NCI-H2227 (cell line): ENCODE measurements at regions not wholly inside any gene's neighbourhood (a gene's known extent, or its start where the extent isn't known, plus 50 kb on each side); places are given as distances from the start of the nearest gene placed in this dataset.

ENCODE experiments used
- DNase-seq: peaks from one replicate; lab custom pipeline; 2025; ENCODE audit not compliant: unreplicated experiment; lab: John Stamatoyannopoulos, UW

DNA sequence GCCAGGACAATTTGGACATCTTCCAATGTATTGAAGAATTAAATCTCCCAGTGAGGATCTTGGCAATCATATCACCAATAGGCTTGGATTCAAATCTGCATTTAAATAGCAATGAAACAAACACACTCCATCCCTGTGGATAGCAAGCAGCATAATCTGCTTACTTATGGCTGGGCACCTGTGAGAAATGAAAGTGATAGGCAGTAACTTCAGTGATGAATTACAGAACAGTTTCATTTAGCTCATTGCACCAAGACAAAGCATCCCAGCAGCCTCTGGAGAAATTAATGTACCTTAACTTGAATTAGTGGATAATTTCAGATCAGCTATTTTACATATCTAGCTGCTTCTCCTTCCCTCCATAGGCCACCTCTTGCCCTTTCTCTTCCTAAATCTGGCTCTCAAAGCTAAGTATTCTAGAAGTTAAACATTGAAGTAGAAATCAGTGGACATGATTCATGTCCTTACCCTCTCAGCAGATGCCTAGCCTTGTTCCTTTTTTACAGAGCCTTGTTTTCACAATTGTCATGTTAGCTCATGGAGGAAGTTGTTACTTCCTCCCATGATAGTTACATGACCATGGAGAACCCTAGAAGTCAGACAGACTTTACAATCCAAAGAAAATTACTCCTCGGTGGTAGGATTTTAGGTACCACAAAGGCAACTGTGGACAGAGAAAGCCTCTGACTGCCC, 88.5 kb upstream of the TACR1 start:
- DNase-seq: no peak

DNA sequence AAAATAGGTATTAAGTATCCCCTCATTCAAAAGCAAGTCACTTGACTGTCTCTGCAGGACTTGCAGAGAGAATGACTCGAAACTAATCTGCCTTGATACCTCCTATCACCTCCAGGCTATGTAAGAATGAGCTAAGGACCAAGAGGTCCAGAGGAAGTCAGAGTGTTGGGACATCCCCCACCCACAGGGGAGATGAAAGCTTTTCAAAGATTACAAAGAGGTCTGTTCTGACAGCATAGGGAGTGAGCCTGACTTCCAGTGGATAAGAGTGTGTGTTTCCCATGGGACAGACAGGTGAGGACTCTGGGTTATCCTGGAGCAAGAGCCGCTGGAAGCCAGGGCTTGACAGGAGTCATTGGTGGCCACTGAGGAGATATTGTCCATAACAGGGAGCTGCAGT, 85.0 kb upstream of the TACR1 start:
- no peak for DNase-seq

DNA sequence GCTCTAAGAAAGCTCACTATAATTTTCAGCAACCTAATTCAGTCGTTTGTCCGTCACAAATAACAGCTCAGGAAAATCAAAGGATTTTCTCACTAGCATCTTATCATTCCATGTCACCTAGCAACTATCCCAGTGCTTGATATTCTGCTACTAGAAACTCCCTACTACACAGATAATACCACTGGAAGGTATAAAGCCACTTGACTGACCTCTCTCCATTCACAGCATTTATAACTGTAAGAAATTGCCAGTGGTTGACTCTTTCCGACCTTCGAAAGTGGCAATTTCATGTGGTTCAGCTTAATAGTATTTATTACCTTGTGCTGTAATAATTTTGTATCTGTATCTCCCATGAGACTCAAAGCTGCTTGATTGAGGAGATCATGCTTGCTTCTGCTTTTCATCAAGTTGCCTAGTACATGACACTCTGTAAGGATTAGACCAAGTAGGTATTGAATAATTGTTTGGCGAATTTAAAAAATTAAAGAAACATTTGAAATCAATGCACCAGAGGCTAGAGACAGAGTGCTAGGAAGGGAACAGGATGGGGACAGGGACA, 79.6 kb upstream of the TACR1 start:
- peak; percentile 90 for DNase-seq

DNA sequence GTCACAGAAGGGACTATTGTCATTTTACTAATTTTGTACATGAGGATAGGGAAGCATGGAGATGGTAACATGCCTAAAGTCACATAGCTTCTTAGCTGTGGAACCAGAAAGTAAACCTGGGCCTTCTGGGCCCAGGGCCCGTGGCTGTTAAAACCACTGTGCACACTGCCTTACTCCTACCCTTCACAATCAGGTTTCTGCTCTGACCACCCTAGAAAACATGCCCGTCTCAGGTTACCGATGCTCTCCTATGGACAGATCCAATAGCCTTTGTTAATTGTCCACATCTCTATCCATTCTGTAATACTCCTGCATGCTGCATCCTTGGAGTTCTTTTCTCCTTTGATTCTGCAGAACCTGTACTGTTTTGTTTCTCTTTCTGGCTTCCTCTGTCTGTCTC, 79.0 kb upstream of the TACR1 start:
- no peak for DNase-seq

DNA sequence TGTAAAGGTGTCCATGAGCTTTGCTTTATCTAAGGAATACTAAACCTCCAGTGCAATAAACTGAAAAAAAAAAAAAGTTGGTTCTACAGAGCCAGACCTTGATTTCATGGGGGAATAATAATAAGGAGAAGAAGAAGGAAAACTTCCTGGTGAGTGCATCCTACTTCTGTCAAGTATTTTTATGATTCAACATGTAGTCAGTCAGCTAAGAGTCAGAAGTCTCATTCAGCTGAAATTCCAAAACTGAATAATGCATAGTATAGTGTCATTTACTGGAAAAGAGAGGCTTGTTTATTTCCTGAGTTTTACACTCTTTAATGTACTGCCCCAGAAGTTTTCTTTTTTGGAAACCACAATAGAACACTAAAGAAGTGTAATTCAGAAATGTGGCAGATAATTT, 77.8 kb upstream of the TACR1 start:
- no peak for DNase-seq

DNA sequence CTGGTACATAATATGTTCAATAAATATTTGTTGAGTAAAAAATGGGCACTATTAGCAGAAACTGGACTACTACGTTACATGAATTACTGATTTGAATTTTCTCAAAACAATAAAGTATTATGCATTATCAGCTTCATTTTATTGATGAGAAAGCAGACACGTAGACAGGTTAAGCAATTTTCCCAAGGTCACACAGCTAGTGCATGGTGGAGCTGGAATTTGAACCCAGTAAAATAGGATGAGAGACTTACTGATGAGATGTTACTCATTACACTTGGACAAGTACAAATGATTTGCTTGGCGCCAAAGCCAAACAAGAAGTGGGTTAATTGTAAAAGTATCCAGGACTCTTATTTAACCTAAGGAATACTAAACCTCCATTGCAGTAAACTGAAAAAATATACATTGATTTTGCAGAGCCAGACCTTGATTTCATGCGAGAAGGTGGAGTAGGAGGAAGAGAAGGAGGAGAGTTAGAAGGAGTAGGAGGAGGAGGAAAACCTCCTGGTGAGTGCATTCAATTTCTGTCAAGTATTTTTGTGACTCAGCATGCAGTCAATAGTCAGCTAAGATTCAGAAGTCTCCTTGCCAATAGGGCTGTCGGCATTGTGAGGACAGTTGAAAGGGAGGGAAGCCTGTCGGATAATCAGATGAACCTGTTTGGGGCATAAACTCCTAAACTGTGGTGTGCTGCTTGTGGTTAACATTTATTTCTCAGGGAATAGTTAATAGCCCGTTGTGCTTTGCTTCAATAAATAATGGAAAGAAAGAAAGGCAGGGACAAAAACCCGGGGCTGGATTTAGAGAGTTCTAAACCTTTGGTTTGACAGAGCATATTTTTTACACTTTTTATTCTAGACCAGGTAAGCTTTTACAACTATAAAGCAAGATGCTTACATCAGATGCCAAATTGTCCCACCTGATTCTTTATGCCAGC, 77.0 kb upstream of the TACR1 start:
- DNase-seq: peak; percentile 29

DNA sequence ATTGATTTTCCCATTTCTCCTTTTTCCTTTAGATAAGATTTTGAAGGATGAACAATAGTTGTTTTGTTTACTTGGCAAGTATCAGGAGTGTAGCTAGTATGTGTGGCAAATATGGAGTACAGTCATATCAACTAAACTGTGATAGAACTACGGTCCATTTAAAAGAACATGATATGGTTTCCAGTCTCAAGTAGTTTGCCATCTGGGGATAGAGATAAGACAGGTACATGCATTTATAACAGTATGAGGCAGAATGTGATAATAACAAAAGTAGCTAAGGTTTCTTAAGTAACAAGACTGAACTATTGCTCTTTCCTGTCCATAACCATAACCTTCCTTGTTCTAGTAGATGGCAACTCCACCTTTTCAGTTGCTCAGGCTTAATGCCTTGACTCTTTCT, 75.6 kb upstream of the TACR1 start:
- DNase-seq: no peak

DNA sequence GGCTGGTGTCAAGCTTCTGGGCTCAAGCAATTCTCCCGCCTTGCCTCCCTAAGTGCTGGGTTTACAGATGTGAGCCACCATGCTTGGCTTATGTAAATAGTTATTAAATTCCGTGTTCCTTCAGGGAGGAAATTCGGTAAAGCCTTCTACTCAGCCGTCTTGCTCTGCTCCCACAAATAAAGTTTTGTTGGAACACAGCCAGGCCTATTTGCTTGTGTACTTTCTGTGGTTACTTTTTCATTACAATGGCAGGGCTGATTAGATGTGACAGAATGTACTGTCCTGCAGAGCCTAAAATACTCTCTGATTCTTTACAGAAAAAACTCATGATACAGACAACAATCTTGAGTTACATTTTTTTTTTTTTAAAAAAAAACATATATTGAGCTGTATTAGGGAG, 68.8 kb upstream of the TACR1 start:
- DNase-seq: no peak

DNA sequence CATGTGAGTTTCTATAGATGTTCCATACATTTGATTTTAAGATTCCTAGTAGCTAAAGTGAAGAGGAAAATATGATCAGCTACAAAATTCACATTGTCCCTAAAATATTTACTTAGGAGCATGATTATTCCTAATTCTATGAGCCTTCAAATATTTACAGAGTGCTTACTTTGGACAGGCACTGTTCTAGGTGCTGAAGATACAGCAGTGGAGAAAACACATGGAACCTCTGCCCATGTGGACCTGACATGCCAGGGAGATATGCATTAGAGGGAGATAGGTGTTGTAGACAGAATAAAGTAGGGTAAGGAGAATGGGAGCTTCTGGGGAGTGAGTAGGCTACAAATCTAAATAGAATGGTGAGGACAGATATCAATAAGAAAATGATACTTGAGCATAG, 62.6 kb upstream of the TACR1 start:
- DNase-seq: no peak

DNA sequence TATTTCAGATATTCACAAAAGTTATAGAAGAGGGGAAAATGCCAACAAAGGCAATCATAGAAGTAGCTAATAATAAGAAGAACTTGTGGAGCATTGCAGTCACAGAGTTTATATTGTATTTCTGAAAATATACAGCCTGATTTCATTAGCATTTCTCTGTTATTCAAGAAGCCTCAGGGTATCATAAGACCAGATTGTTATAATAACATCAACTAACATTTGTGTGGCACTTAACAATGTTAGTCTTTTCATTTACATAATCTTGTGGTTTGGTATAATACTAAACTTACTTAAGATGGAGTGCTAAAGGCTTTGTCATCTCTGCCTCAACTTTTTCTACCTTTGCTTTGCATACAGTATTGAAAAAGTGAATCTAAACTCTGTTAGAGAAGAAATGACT, 61.6 kb upstream of the TACR1 start:
- DNase-seq: no peak

- DNase-seq: no peak
These were observed 59.3 kb upstream of the TACR1 start for GRCh38 chr2:75258620-75259019.

DNA sequence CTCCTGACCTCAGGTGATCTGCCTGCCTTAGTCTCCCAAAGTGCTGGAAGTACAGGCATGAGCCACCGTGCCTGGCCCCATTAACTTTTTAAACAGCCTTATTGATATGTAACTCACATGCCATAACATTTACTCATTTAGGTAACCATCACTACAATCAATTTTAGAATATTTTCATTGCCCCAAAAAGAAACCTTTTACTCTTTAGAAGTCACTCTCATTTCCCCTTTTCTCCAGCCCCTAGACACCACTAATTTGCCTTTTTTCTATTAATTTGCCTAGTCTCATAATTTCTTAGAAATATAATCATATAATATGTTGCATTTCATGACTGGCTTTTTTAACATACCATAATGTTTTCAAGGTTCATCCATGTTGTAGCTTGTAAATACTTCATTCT, 57.2 kb upstream of the TACR1 start:
- DNase-seq: no peak

- no peak for DNase-seq
These were observed 54.2 kb upstream of the TACR1 start for GRCh38 chr2:75253526-75253925.

DNA sequence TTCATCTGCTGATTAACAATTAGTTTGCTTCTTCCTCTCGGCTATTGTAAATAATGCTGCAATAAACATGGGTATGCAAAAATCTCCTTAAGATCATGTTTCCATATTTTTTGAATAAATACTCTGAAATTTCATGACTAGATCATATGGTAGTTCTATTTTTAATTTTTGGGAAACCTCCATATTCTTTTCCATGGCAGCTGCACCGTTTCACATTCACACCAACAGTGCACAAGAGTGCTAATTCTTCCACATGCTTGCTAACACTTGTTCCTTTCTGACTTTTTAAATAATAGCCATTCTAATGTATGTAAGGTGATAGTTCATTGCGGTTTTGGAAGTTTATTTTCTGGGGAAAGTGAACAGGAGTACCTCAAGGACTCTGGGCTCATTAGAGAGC, 52.6 kb upstream of the TACR1 start:
- DNase-seq: no peak
